KOPT-K1 (cell line): ENCODE measurements at regions not wholly inside any gene's neighbourhood (a gene's known extent, or its start where the extent isn't known, plus 50 kb on each side); places are given as distances from the start of the nearest gene placed in this dataset.
"Not testable (repeated sequence)": the region's sequence is repeated elsewhere in the genome, so short reads cannot be mapped to it uniquely, and the experiment has no call there.

ENCODE experiments used
- H3K27ac ChIP-seq: fragments of 200-600 bp; sonication (generic); 2 replicates; pipeline ENCODE4 v1.5.1; 2016; ENCODE audit warnings: antibody characterized with exemption, mild to moderate bottlenecking, low read depth, low read length; ENCODE audit not compliant: poor library complexity, severe bottlenecking
- H3K36me3 ChIP-seq: fragments of 200-600 bp; sonication (generic); 2 replicates; pipeline ENCODE4 v1.5.1; 2017; ENCODE audit warnings: antibody characterized with exemption, mild to moderate bottlenecking, low read length, moderate library complexity; ENCODE audit not compliant: insufficient read depth
- H3K9me3 ChIP-seq: fragments of 200-600 bp; sonication (generic); 2 replicates; pipeline ENCODE4 v1.5.1; 2017; ENCODE audit warnings: antibody characterized with exemption, low read length, mild to moderate bottlenecking; ENCODE audit not compliant: insufficient read depth, poor library complexity, severe bottlenecking

DNA sequence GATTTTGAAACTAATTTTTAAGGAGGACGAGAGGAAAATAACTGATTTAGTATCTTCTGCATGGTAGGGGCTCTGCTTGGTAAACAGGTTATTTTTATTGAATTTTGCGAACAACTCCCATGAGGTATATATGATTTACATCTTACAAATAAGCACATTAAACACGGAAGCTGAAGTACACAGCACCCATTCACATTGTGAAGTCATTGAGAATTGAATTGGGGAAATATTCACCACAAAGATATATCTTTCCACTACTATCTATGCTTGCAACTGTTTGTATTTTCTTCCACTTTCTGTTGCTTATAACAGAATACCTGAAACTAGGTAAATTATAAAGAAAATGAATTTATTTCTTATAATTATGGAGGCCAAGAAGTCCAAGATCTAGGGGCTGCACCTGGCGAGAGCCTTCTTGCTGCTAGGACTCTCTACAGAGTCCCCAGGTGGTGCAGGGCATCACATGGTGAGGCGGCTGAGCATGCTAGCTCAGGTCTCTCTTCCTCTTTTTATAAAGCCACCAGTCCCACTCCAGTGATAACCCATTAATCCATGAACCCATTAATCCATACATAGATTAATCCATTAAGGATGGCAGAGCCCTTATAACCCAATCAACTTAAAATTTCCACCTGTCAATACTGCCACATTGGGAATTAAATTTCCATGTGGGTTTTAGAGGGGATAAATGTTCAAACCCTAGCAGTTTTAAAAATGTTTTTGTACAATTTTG is 79.0 kb upstream of the ZNF608 start:
- Histone ChIP-seq H3K36me3 (no peaks in the 10 kb centered on the region), H3K9me3 (no peaks in the 10 kb centered on the region), H3K27ac (no peak overlapping the region)

GRCh38 chr5:124825983-124826337 is 79.5 kb upstream of the ZNF608 start:
- no peaks in the 10 kb centered on the region for H3K9me3 ChIP-seq
- no peak overlapping the region for H3K27ac ChIP-seq
- no peaks in the 10 kb centered on the region for H3K36me3 ChIP-seq

GRCh38 chr5:124828731-124829234 is 82.3 kb upstream of the ZNF608 start:
- H3K9me3 ChIP-seq, result no peaks in the 10 kb centered on the region
- H3K27ac ChIP-seq, result no peak overlapping the region
- H3K36me3 ChIP-seq, result no peaks in the 10 kb centered on the region

- Histone ChIP-seq H3K9me3 (no peaks in the 10 kb centered on the region), H3K27ac (no peak overlapping the region)
These were observed 85.3 kb upstream of the ZNF608 start for GRCh38 chr5:124831687-124832240.

GRCh38 chr5:124832510-124832909 is 86.1 kb upstream of the ZNF608 start:
- Histone ChIP-seq H3K9me3 (no peaks in the 10 kb centered on the region), H3K36me3 (no peaks in the 10 kb centered on the region), H3K27ac (no peak overlapping the region)

More at GRCh38 chr5:124831687-124832240, 85.3 kb upstream of the ZNF608 start:
- H3K36me3 ChIP-seq, result no peaks in the 10 kb centered on the region

DNA sequence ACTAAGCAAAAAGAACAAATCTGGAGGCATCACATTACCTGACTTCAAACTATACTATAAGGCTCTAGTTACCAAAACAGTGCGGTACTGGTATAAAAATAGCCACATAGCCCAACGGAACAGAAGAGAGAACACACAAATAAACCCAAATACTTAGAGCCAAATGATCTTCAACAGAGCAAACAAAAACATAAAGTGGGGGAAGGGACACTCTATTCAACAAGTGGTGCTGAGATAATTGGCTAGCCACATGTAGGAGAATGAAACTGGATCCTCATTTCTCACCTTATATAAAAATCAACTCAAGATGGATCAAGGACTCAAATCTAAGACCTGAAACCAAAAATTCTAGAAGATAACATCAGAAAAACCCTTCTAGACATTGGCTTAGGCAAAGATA is 89.9 kb upstream of the ZNF608 start:
- not testable (repeated sequence) for H3K27ac ChIP-seq, H3K36me3 ChIP-seq, H3K9me3 ChIP-seq

GRCh38 chr5:124839371-124839998 is 93.0 kb upstream of the ZNF608 start:
- Histone ChIP-seq H3K27ac (no peak overlapping the region), H3K9me3 (no peaks in the 10 kb centered on the region), H3K36me3 (no peaks in the 10 kb centered on the region)

GRCh38 chr5:124841829-124842712 is 95.6 kb upstream of the ZNF608 start:
- H3K9me3 ChIP-seq, result no peaks in the 10 kb centered on the region
- no peaks in the 10 kb centered on the region for H3K36me3 ChIP-seq
- H3K27ac ChIP-seq, result no peak overlapping the region

DNA sequence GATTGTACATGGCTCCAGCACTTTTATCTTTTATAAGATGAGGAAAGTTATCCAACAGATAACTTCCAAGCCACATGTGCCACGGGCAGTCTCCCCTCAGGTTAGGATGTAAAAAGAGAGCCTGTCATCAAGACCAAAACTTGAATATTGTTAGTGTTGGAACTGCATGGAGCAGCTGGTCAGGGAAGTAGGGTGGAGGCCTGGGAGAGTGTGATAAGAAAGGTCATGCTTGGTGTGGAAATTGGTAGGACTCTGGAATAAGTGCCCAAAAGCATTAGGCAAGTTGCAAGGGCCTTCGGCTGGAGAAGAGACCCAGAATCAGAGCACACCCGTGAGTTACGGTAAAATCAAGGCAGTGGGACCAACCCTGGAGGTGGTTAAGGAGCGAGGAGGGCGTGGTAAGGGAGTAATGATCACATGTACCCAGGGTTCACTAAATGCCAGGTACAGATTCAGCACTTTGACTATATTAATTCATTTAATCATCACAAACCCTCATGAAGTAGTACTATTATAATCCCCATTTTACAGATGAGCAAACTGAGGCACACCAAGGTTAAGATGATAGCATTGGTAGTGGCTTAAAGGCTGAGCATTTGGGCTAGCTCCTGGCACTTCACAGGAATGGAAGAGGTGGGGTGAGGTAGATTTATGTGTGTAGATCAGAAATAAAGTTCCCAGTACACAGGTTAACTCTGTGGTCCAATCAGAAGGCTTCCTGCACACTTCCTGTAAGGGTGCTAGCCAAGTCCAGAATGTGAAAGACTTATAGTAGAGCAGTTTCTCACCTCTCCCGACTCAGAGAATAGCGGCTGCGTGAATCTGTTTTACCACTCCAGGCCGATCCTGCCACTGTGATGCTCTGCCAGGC is 96.5 kb upstream of the ZNF608 start:
- H3K27ac ChIP-seq, result no peak overlapping the region
- no peaks in the 10 kb centered on the region for H3K36me3 ChIP-seq
- H3K9me3 ChIP-seq, result no peaks in the 10 kb centered on the region

- Histone ChIP-seq H3K27ac (no peak overlapping the region), H3K36me3 (no peaks in the 10 kb centered on the region), H3K9me3 (no peaks in the 10 kb centered on the region)
These were observed 97.1 kb upstream of the ZNF608 start for GRCh38 chr5:124843596-124843899.

- H3K9me3 ChIP-seq, result no peaks in the 10 kb centered on the region
- H3K36me3 ChIP-seq, result no peaks in the 10 kb centered on the region
- H3K27ac ChIP-seq, result no peak overlapping the region
These were observed 98.0 kb upstream of the ZNF608 start for GRCh38 chr5:124844371-124844920.

DNA sequence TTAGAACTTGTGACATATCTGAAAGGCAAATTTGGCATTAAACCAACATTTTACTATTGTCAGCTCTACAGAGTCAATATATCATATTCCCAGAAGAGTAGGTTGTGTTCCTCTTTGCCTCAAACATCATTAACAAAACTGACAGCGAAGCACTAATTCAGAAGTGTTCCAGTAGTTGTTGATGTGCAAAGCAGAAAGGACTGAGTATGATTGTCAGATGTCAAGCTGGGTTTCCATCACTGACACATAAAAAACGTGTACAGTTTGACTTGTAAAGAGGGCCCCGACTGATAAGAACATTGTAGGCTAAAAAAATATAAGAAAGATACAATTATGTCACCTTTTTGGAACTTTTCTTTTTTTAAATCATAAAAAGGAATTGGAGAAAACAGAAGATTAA is 101.5 kb upstream of the ZNF608 start:
- no peaks in the 10 kb centered on the region for H3K9me3 ChIP-seq
- H3K36me3 ChIP-seq, result no peaks in the 10 kb centered on the region
- no peak overlapping the region for H3K27ac ChIP-seq

- H3K9me3 ChIP-seq, result no peaks in the 10 kb centered on the region
- H3K36me3 ChIP-seq, result no peaks in the 10 kb centered on the region
- H3K27ac ChIP-seq, result no peak overlapping the region
These were observed 103.3 kb upstream of the ZNF608 start for GRCh38 chr5:124849774-124850173.

DNA sequence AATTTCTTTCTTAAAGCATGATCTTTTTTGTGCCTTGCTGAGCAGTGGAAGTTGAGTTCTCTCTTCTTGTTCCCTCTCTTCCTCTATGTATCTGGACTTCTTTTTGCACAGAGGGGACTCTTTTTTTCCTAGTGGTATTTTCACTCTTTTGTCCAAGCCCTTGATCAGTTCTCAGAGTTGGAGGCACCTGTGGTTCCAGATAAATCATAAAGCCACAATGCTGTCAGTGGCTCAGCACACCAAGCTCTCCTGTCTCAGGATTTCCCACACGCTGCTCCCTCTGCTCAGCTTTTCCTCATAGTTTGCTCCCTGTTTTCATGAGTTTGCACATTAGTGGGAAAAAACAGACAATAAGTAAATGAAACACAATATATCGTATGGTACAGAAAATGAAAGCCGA is 110.3 kb upstream of the ZNF608 start:
- Histone ChIP-seq H3K36me3 (no peaks in the 10 kb centered on the region), H3K27ac (no peak overlapping the region), H3K9me3 (no peaks in the 10 kb centered on the region)
